GM23338 (cell line): ENCODE measurements at regions not wholly inside any gene's neighbourhood (a gene's known extent, or its start where the extent isn't known, plus 50 kb on each side); places are given as distances from the start of the nearest gene placed in this dataset.

ENCODE experiments used
- CREB1 ChIP-seq: fragments of 250-450 bp; sonication (Bioruptor Pico); IDR thresholded peaks from 2 replicates; pipeline ENCODE4 v1.5.0; 2020; ENCODE audit warnings: low read depth, mild to moderate bottlenecking, moderate library complexity
- EZH2 ChIP-seq: fragments of 200-600 bp; sonication (generic); IDR thresholded peaks from one replicate; pipeline ENCODE4 v1.8.0; 2017; ENCODE audit warnings: antibody characterized with exemption, mild to moderate bottlenecking, low read depth; ENCODE audit not compliant: unreplicated experiment
- ZNF331 ChIP-seq: fragments of 250-450 bp; sonication (Bioruptor Pico); IDR thresholded peaks from 2 replicates; pipeline ENCODE4 v1.5.0; 2020; ENCODE audit warnings: low read depth, mild to moderate bottlenecking, moderate library complexity

GRCh38 chr4:141403782-141404181 lies 183.1 kb downstream of the ZNF330 start:
- no peak for TF ChIP-seq EZH2
- TF ChIP-seq CREB1 (CRISPR knock-in tag), result no peak
- no peak for TF ChIP-seq ZNF331
